Jurkat, Clone E6-1 (cell line): ENCODE measurements at regions not wholly inside any gene's neighbourhood (a gene's known extent, or its start where the extent isn't known, plus 50 kb on each side); places are given as distances from the start of the nearest gene placed in this dataset.

Experiments used
- DNase-seq: peaks from one replicate; pipeline ENCODE4 v3.0.0-alpha.2; 2011; ENCODE audit warnings: low read depth, low spot score
- H3K4me3 ChIP-seq: 2 replicates; pipeline ENCODE4 v1.5.1; 2011; ENCODE audit warnings: mild to moderate bottlenecking, low read length, control low read depth, moderate library complexity

- DNase-seq, result no peak
- no peak overlapping the region for H3K4me3 ChIP-seq
Measured at GRCh38 chr21:24759348-24760075, 847.8 kb downstream of the MRPL39 start.

DNA sequence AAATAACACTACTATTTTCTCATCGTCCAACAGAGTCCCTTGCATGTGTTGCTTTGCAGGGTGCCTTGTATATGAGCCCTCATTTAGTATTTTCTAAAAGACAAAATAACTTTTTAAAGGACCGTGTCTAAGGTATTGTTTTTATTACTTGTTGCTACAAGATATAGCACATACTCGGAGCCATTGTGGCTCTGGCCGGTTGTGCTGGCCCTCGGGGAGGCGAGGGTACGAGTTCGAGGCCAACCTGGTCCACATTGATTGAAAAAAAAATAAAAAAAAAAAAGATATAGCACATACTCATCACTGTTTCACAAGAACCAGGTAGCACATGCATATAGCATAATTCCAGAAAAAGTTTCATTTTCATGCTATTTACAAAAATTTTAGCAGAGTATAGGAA lies 869.2 kb downstream of the MRPL39 start:
- no peak overlapping the region for H3K4me3 ChIP-seq
- DNase-seq, result no peak

DNA sequence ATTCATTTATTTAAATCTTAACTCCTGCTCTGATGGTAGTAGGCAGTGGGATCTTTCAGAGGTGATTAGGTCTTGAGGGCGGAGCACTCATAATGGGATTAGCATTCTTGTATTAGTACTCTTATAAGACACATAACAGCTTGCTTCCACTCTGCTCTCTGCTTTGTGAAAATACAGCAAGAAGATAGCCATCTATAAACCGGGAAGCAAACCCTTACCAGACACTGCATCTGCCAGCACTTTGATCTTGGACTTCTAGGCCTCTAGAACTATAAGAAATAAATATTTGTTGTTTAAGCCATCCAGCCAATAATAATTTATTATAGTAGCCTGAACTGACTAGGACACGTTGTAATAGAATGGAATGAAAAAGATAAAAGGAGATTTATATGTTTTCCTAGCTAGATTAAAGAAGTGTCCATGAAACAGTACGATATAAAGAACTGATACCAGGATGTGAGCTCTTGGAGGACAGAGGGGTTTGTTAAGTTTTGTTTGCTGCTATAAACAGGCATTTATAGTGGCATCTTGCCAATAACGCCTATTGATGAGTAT lies 869.9 kb downstream of the MRPL39 start:
- H3K4me3 ChIP-seq, result no peak overlapping the region
- no peak for DNase-seq

DNA sequence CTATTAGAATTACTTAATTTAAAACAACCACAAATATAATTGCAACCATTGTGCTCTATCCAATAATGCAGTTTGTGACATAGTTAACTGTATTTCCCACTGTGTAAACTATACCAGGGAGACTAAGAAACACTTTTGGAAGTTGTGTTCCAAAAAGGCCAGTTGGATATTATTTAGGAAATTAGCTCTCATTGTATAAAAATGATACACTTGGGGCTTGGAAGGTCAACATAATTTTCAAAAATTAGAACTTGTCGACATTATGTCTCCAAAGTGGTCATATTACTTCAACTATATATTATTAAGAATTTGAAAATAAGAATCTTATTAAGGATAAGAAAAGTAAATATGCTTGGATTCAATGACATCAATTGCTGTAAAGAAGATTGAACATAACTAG lies 876.6 kb downstream of the MRPL39 start:
- no peak overlapping the region for H3K4me3 ChIP-seq
- no peak for DNase-seq

GRCh38 chr21:24729568-24729967 lies 877.7 kb downstream of the MRPL39 start:
- DNase-seq, result no peak
- no peak overlapping the region for H3K4me3 ChIP-seq

GRCh38 chr21:24727803-24728440 lies 879.4 kb downstream of the MRPL39 start:
- no peak for DNase-seq

GRCh38 chr21:24716281-24716918 lies 890.9 kb downstream of the MRPL39 start:
- DNase-seq, result no peak
- H3K4me3 ChIP-seq, result no peak overlapping the region

More at GRCh38 chr21:24727803-24728440, 879.4 kb downstream of the MRPL39 start:
- no peak overlapping the region for H3K4me3 ChIP-seq

- no peak for DNase-seq
- no peak overlapping the region for H3K4me3 ChIP-seq
Measured at GRCh38 chr21:24714646-24715200, 892.6 kb downstream of the MRPL39 start.

GRCh38 chr21:24705201-24705600 lies 902.1 kb downstream of the MRPL39 start:
- no peak for DNase-seq

DNA sequence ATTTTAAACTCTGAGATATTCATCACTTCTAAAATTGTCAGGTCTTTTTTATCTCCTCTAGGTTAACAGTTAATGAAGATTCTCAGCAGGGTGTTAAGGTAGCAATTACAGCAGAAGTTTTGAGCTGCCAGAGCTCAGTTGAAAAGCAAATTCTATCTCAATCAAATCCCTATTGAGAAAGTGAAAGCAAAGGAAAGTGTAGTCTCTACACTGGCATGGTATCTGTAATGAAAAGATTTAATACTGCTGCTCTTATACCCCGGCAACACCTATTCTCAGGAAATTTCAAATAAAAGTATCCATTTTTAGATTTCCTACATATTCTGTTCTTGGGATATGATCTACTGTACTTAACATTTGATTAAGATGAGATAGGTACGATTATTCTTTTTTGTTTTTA lies 913.5 kb downstream of the MRPL39 start:
- H3K4me3 ChIP-seq, result no peak overlapping the region
- no peak for DNase-seq

More at GRCh38 chr21:24705201-24705600, 902.1 kb downstream of the MRPL39 start:
- no peak overlapping the region for H3K4me3 ChIP-seq

DNA sequence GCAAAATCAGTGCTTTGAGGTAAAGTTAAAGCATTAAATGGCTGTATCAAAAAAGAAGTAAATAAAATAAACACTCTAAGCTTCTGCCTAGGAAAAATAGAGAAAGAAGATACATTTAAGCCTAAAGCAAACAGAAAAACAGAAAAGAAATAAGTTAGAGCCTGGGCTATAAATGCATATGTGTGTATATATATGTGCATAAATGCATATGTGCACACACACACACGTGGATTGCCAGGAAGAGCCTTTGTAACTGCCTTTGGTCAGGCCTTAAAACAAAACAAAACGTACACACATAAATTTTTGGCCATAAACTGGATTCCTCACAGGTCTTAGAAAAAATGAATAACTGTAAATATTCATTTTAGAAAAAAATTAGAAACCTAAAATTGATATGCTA lies 925.8 kb downstream of the MRPL39 start:
- H3K4me3 ChIP-seq, result no peak overlapping the region
- no peak for DNase-seq

GRCh38 chr21:24671901-24672300 lies 935.4 kb downstream of the MRPL39 start:
- H3K4me3 ChIP-seq, result no peak overlapping the region
- DNase-seq, result no peak

- no peak overlapping the region for H3K4me3 ChIP-seq
- no peak for DNase-seq
Measured at GRCh38 chr21:24658926-24659325, 948.4 kb downstream of the MRPL39 start.

DNA sequence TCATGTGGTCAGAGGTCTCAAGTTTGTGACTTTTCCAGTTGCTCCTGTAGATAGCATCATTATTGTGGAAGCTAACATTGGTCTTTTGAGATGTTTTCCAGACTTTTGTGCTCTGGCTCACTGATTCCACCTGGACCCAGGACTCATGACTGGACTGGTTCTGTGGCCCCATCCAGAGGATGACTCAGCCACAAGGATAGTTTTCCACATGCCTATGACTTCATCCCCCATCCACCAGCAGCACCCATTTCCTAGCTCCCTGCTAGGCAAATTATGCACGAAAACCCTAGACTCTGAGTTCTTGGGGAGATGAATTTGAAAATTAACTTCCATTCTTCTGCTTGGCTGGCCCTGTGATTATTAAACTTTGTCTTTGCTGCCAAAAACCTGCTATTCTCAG lies 949.3 kb downstream of the MRPL39 start:
- no peak overlapping the region for H3K4me3 ChIP-seq
- DNase-seq, result no peak

GRCh38 chr21:24649691-24650090 lies 957.6 kb downstream of the MRPL39 start:
- no peak for DNase-seq
- no peak overlapping the region for H3K4me3 ChIP-seq

DNA sequence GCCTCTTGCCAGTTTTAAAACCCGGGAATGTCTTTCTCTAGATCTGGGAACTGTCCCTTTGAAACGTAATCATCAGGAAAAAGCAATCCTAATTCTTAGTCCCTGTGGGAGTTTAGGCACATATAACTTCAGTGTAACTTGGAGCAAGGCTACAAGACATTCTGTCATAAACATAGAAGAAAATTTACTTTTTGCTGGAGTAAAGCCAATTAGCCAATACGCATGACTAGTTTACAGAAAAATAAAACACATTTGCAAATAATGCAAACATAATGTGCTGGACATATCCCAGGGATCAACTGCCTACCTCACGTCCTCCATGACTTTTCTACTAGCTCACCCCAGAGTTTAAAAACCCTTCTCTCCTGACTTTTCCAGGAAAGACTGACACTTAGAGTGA lies 970.6 kb downstream of the MRPL39 start:
- H3K4me3 ChIP-seq, result no peak overlapping the region
- DNase-seq, result no peak

GRCh38 chr21:24634749-24635148 lies 972.5 kb downstream of the MRPL39 start:
- no peak overlapping the region for H3K4me3 ChIP-seq
- no peak for DNase-seq

DNA sequence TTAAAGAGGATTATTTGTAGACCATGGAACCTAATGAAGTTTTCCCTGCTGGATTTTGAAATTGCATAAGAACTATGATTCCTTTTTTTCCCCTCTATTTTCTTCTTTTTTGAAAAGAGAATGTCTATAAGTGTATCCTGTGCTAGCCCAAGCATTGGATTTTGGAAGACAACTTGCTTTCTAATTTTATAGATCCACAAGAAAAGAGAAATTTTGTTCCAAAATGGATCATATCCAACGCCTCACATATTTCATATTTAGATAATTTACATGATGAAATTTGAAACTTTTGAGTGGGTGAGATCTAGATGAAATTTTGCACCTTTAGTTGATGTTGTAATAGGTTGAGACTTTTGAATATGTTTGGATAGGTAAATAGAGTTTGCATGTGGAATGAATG lies 978.7 kb downstream of the MRPL39 start:
- no peak overlapping the region for H3K4me3 ChIP-seq
- DNase-seq, result no peak

- DNase-seq, result no peak
- H3K4me3 ChIP-seq, result no peak overlapping the region
Measured at GRCh38 chr21:24628046-24628445, 979.2 kb downstream of the MRPL39 start.

DNA sequence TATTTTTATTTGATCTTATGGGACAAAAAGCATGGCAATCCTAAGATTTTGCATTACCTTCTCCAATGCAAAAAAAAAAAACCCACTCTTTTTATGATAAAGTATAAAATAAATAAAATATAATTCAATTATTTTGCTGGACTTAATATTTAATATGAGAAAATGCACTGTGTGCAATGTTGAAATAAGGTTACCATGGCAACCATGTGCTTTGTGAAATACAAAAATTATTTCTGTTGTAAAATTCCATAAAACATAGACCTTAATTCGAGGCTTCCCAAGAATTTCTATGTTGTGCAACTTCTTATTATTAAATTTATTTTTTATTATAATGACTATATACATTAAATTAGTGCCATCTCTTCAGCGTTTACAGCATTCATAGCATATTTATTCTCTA lies 989.5 kb downstream of the MRPL39 start:
- H3K4me3 ChIP-seq, result no peak overlapping the region
- DNase-seq, result no peak
